SIG-M5 treated with dmso at 0.1 percent for 504 hours (cell line): ENCODE measurements at regions not wholly inside any gene's neighbourhood (a gene's known extent, or its start where the extent isn't known, plus 50 kb on each side); places are given as distances from the start of the nearest gene placed in this dataset.

Experiments
- DNase-seq: peaks from one replicate; lab custom pipeline; 2025; ENCODE audit not compliant: unreplicated experiment; lab: John Stamatoyannopoulos, UW

GRCh38 chr10:31143331-31143935 lies 111.8 kb upstream of the ZNF438 start:
- DNase-seq, result no peak

- DNase-seq, result no peak
Observed at GRCh38 chr10:31145986-31146385, 114.3 kb upstream of the ZNF438 start.

- no peak for DNase-seq
Observed at GRCh38 chr10:31146491-31147209, 115.0 kb upstream of the ZNF438 start.

GRCh38 chr10:31147210-31147608 lies 115.5 kb upstream of the ZNF438 start:
- DNase-seq, result no peak

- no peak for DNase-seq
Observed at GRCh38 chr10:31148951-31149350, 117.3 kb upstream of the ZNF438 start.

- DNase-seq, result peak; percentile 10
Observed at GRCh38 chr10:31149835-31150512, 118.3 kb upstream of the ZNF438 start.

- no peak for DNase-seq
Observed at GRCh38 chr10:31151301-31151700, 119.6 kb upstream of the ZNF438 start.

GRCh38 chr10:31152421-31153135 lies 120.9 kb upstream of the ZNF438 start:
- DNase-seq, result no peak

GRCh38 chr10:31153161-31153560 lies 121.5 kb upstream of the ZNF438 start:
- no peak for DNase-seq

GRCh38 chr10:31153692-31154091 lies 122.0 kb upstream of the ZNF438 start:
- DNase-seq, result no peak

- DNase-seq, result no peak
Observed at GRCh38 chr10:31154996-31155395, 123.3 kb upstream of the ZNF438 start.

- DNase-seq, result no peak
Observed at GRCh38 chr10:31157123-31158010, 125.7 kb upstream of the ZNF438 start.

- DNase-seq, result no peak
Observed at GRCh38 chr10:31158011-31158658, 126.5 kb upstream of the ZNF438 start.

- DNase-seq, result no peak
Observed at GRCh38 chr10:31166606-31167005, 134.9 kb upstream of the ZNF438 start.

GRCh38 chr10:31170636-31171035 lies 139.0 kb upstream of the ZNF438 start:
- no peak for DNase-seq

GRCh38 chr10:31171402-31172083 lies 139.9 kb upstream of the ZNF438 start:
- DNase-seq, result no peak

GRCh38 chr10:31172925-31173324 lies 141.3 kb upstream of the ZNF438 start:
- DNase-seq, result no peak

GRCh38 chr10:31173752-31174151 lies 142.1 kb upstream of the ZNF438 start:
- DNase-seq, result no peak

- DNase-seq, result no peak
Observed at GRCh38 chr10:31179091-31179680, 139.8 kb upstream of the ZEB1 start.
